HuH-7.5 (cell line): ENCODE measurements at regions not wholly inside any gene's neighbourhood (a gene's known extent, or its start where the extent isn't known, plus 50 kb on each side); places are given as distances from the start of the nearest gene placed in this dataset.

Source experiments
- DNase-seq: peaks from one replicate; pipeline ENCODE4 v3.0.0; 2011; ENCODE audit warnings: low spot score

DNA sequence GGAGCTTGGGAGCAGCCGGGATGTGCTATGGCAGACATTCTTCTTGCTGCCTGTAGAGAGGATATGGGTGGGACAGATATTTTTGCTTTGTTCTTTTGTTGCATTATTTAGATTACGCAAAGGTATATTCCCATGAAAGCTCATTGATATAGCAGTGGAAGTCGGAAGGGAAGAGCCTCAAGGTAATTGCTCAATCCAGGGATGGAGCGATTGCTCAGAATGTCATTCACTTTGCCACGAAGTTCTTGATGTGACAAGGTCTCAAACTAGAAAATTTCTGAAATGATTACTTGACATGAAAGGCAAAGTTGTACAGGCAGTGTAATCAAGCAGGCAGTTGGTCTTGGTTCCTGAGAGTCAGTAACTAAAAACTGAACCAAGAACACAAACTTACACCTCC, 615.6 kb upstream of the CDH4 start:
- DNase-seq: no peak

- no peak for DNase-seq
These were observed 614.3 kb upstream of the CDH4 start for GRCh38 chr20:60637801-60638200.

GRCh38 chr20:60638430-60639098, 613.5 kb upstream of the CDH4 start:
- no peak for DNase-seq

- DNase-seq: no peak
These were observed 610.1 kb upstream of the CDH4 start for GRCh38 chr20:60641879-60642447.

GRCh38 chr20:60642541-60642940, 609.5 kb upstream of the CDH4 start:
- no peak for DNase-seq

DNA sequence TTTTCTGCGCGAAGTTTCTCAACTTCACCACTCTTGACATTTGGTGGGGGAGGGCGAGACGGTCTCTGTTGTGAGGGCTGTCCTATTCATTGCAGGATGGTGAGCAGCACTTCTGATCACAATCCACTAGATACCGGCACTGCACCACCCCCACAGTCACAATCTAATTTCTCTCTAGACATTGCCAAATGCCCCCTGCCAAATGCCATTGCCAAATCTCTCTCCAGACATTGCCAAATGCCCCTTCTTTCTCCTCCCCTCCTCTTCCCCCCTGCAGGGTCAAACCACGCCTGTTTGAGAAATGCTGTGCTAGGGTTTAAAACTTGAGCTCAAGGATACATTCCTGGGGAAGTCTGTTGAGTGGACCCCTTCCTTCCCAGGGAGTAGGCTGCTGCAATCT, 603.5 kb upstream of the CDH4 start:
- no peak for DNase-seq

GRCh38 chr20:60649541-60649940, 602.5 kb upstream of the CDH4 start:
- no peak for DNase-seq

GRCh38 chr20:60650087-60650486, 602.0 kb upstream of the CDH4 start:
- no peak for DNase-seq

DNA sequence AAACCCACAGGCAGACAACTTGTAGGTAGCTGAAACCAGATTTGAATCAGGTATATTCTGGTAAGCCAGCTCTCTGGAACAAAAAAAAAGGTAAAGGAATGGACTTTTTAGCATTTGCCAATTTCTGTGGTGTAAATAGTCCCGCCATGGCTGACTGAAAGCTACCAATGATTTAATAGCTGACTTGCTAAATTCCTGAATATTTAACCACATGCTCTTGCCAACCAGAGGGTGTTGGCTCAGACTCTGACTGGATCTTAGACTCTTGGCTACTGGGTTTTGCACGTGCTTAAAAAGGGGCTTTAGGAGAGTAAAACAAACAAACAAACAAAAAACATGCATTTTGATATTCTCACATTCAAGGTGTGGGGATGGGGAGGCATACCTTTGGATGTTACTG, 600.0 kb upstream of the CDH4 start:
- no peak for DNase-seq

DNA sequence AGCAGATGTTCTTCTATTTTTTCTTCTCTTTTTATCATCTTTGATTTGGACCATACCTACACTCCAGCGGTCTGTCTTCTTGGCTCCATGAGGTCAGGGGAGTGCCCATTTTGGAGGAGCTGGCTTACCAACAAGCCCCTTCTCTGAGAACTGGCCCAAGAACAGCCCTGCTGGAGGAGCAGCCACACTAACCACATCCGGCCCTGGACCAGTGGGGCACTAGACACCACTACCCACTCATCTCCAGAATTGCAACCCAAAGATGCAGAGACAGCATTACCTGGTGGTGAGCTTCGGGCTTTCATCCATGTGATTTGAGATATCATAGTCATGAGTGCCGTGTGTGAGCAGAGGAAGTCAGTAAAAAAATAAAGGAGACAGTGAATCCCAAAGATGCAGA, 599.4 kb upstream of the CDH4 start:
- no peak for DNase-seq

GRCh38 chr20:60653111-60653845, 598.8 kb upstream of the CDH4 start:
- no peak for DNase-seq

DNA sequence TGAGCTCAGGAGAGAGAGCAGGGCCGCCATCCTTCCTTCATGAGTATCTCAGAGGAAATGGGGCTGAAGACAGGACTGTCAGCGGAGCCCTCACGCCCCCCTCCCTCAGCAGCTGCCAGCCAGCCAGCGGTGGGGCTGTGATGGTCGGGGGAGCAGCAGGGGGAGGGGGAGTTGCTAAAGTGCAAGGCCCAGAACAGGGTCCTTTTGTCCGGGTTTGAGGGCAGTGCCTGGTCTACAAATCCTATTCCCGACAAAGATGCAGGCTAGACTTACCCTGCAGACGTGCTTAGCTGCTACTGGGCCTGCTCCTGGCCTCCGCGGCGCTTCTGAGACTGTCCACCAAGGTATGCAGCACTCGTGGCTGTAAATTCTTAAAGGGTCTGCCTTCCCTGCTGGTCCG, 593.4 kb upstream of the CDH4 start:
- no peak for DNase-seq

GRCh38 chr20:60659240-60659639, 592.8 kb upstream of the CDH4 start:
- DNase-seq: no peak

DNA sequence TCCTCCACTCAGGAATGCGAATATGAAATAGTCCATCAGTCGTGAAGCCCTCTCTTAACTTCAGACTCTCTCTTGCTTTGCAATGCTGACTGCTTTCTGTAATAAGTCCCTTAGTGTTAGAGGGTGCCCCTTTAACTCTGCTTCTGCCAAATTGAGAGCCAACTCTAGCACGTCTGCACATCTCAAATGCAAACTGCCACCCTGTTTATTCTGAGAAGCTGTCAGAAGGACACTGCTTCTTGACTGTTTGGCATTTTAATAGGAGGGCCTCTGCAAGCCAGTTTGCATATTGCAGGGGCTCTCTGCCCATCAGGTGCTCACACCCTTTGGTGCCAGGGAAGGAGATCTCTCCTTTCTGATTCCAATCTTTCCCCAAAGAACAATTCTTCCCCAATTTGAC, 589.8 kb upstream of the CDH4 start:
- DNase-seq: no peak

DNA sequence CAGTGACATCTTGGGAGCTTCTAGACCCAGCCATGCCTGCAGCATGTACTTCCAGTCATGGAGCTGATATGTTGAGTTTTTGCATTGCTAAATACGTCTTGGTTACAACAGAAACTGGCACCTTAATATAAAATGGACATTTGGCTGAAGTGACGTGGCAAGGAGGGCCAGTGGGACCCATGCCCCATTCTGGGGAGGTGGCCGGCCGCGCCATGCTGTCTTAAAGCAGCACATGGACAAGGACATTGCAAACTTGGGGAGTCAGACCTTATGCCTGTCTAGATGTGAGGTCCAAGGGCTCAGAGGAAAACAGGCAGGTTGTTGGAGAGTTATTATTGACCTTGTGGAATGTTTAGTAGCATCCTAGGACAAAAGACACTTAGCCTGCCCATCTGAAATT, 588.0 kb upstream of the CDH4 start:
- no peak for DNase-seq

DNA sequence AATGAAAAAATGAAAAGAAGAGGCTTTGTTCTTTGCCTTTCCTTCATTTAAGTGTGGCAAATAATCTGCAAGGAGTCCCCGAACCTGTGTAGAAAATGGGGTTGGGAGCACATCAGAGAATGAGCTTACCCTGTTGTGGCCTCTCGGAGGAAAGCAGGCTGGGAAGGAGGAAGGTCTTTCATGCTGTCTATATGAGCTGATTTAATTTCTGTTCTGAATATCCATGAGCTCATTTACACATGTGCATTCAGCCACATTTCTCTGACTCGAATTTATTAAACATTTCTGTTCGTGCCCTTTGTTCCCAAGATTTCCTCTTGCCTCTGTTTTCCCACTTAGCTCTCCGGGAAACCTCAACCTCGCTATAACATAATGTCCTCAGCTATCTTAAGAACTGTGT, 584.4 kb upstream of the CDH4 start:
- no peak for DNase-seq

DNA sequence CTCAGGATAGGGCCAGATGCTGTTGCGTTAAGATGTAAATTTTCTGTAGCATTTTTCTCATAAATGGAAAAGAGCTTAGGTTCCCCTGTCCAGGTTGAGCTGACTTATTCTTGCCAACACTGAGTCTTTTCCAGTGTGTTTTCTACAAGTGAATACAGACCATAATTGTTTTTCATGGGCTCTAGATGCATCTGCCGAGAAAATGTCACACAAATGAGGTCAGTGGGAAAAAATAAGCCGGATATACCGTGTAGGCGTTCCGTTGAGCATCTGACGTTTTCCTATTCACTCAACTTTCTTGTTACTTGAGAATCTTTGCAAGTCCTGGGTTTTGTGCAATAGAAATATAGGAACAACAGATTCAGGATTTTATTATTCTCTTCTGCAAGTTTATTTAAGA, 582.9 kb upstream of the CDH4 start:
- no peak for DNase-seq

GRCh38 chr20:60676011-60676410, 576.0 kb upstream of the CDH4 start:
- no peak for DNase-seq

DNA sequence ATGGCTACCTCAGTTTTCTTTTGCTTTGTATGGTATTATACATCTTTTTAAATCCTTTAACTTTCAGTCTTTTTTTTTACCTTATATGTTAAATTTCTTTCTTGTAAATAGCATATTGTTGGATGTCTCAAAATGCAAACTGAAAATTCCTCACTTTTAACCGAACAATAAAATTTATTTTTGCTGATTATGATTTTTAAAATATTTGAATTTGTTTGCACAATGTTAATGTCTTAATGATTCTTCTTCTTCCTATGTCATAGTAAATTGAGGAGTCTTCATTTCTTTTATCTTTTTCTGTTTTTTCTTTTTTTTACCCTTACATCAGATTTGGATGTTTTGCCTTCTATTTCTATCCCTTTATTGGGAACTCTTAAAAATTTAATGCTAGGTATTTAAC, 574.2 kb upstream of the CDH4 start:
- no peak for DNase-seq

DNA sequence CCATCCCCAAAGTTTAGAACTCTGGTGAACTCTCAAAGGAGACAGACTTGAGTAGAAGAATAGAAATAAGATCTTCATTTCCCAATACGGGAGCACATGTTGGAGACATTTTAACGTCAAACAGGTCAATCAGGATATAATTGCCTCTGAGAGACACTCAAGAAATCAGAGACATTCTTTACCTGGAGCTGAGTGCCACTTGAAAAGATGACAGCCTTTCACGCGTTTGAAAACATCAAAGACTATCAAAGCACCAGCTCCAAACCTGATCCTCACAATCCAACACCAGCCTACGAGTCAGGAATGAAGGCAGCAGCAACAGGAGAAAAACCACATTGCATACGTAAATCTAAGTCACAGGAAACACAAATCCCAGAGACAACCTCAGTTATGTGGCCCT, 571.5 kb upstream of the CDH4 start:
- DNase-seq: no peak

- DNase-seq: no peak
These were observed 564.8 kb upstream of the CDH4 start for GRCh38 chr20:60687213-60687612.

DNA sequence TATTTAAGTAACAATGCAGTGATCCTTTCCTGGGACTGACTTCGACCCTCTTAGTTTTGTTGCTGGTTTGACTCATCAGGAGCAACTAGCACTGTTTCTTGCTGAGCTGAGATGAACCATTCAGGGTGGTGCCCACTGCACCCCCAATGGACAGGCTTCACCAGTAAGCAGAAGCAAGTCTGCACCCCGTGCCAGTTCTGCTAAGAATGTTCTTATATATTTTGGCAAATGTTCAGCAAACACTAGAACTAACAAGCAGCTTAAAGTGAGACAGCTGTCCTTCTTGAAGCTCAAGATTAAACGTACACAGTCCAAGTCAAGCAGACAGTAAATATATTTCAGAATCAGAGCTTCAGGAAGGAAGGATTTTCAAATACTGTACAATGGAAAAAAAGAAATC, 561.3 kb upstream of the CDH4 start:
- DNase-seq: no peak

- no peak for DNase-seq
These were observed 560.0 kb upstream of the CDH4 start for GRCh38 chr20:60691966-60692615.
